Mammary epithelial cell (primary cell): ENCODE measurements at regions not wholly inside any gene's neighbourhood (a gene's known extent, or its start where the extent isn't known, plus 50 kb on each side); places are given as distances from the start of the nearest gene placed in this dataset.

Experiments used
- EZH2 ChIP-seq: IDR thresholded peaks from 2 replicates; pipeline ENCODE4 v1.6.1; 2012; ENCODE audit warnings: low read length, inconsistent platforms, borderline replicate concordance
- TF ChIP-seq, protein P1 (sequence below), 2 donors: IDR thresholded peaks in 1 of 2; conservative IDR thresholded peaks in 1 of 2; 2 replicates each; pipeline ENCODE4 v1.5.1; 2011 to 2012; ENCODE audit warnings: inconsistent platforms in 2 of 2, low read length in 2 of 2, mild to moderate bottlenecking in 2 of 2, control low read depth in 1 of 2, low read depth in 1 of 2; ENCODE audit not compliant: insufficient read depth in 1 of 2; ENCODE audit errors: extremely low read depth in 1 of 2

DNA sequence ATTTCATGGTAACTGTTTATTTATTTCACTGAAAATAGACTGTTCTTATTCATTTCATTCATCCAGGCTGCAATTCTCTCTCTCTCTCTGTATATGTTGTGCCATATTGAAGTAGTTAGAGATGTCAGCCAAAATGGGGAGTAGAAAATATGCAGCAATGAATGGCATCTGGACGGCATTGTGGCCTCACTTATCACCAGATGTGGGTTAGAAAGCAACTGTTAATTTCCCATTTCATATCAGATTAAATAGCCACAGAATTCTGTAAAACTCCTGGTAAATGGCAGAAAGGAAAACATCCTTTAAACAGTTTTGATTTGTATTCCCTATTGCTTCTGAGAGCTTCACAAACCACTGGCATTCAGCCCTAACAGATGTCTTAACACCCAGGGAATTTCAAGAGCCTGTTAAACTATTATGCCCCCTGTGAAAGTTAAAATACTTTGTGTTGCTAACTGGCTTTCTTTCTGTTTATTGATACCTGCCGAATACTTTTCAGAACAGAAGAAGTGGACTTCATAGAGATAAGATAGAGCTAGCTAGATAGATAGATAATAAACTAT, 1763.3 kb upstream of the MIR17HG start:
- TF ChIP-seq, protein P1, sequence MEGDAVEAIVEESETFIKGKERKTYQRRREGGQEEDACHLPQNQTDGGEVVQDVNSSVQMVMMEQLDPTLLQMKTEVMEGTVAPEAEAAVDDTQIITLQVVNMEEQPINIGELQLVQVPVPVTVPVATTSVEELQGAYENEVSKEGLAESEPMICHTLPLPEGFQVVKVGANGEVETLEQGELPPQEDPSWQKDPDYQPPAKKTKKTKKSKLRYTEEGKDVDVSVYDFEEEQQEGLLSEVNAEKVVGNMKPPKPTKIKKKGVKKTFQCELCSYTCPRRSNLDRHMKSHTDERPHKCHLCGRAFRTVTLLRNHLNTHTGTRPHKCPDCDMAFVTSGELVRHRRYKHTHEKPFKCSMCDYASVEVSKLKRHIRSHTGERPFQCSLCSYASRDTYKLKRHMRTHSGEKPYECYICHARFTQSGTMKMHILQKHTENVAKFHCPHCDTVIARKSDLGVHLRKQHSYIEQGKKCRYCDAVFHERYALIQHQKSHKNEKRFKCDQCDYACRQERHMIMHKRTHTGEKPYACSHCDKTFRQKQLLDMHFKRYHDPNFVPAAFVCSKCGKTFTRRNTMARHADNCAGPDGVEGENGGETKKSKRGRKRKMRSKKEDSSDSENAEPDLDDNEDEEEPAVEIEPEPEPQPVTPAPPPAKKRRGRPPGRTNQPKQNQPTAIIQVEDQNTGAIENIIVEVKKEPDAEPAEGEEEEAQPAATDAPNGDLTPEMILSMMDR (conservative IDR thresholded peaks at IDR 0.05 in 1 of 2, IDR thresholded peaks at IDR 0.05 in 1 of 2; ENCODE audit: extremely low read depth in 1 of 2, insufficient read depth in 1 of 2, low read depth in 1 of 2, low read length in 2 of 2): no peak
- no peak for TF ChIP-seq EZH2
